HUES6 (cell line): ENCODE measurements at regions not wholly inside any gene's neighbourhood (a gene's known extent, or its start where the extent isn't known, plus 50 kb on each side); places are given as distances from the start of the nearest gene placed in this dataset.

ENCODE experiments used
- H3K27ac ChIP-seq: 2 replicates; pipeline ENCODE4 v1.7.0; 2013; ENCODE audit warnings: low read depth, mild to moderate bottlenecking, low read length, inconsistent platforms
- H3K27me3 ChIP-seq: 2 replicates; pipeline ENCODE4 v1.6.1; 2013; ENCODE audit warnings: low read length; ENCODE audit not compliant: control insufficient read depth, insufficient read depth
- H3K36me3 ChIP-seq: 2 replicates; pipeline ENCODE4 v1.6.1; 2013; ENCODE audit warnings: low read length; ENCODE audit not compliant: control insufficient read depth, insufficient read depth
- H3K4me1 ChIP-seq: 2 replicates; pipeline ENCODE4 v1.6.1; 2013; ENCODE audit warnings: low read length; ENCODE audit not compliant: control insufficient read depth, insufficient read depth
- H3K4me3 ChIP-seq: 2 replicates; pipeline ENCODE4 v1.5.1; 2013; ENCODE audit warnings: low read depth, low read length
- H3K9ac ChIP-seq: one replicate; pipeline ENCODE4 v1.6.1; 2013; ENCODE audit warnings: mild to moderate bottlenecking, low read length
- H3K9me3 ChIP-seq: 2 replicates; pipeline ENCODE4 v1.6.1; 2013; ENCODE audit warnings: low read depth, low read length; ENCODE audit not compliant: control insufficient read depth, insufficient read depth

- no peaks in the 10 kb centered on the region for H3K36me3 ChIP-seq
- no peaks in the 10 kb centered on the region for H3K27me3 ChIP-seq
- H3K27ac ChIP-seq, result no peak overlapping the region
- no peaks in the 10 kb centered on the region for H3K9me3 ChIP-seq
- no peak overlapping the region for H3K9ac ChIP-seq
- peaks cover 8% of the 10 kb centered on the region for H3K4me1 ChIP-seq
- no peak overlapping the region for H3K4me3 ChIP-seq
Measured at GRCh38 chr14:101122237-101123141, 219.0 kb upstream of the RTL1 start.

GRCh38 chr14:101123618-101124510 is 220.3 kb upstream of the RTL1 start:
- Histone ChIP-seq H3K4me3 (no peak overlapping the region), H3K4me1 (peaks cover 8% of the 10 kb centered on the region), H3K9me3 (no peaks in the 10 kb centered on the region), H3K27ac (no peak overlapping the region), H3K36me3 (no peaks in the 10 kb centered on the region), H3K27me3 (no peaks in the 10 kb centered on the region), H3K9ac (no peak overlapping the region)

- H3K4me1 ChIP-seq, result peaks cover 6% of the 10 kb centered on the region
- no peaks in the 10 kb centered on the region for H3K27me3 ChIP-seq
- H3K27ac ChIP-seq, result no peak overlapping the region
- no peaks in the 10 kb centered on the region for H3K36me3 ChIP-seq
- H3K4me3 ChIP-seq, result no peak overlapping the region
- H3K9ac ChIP-seq, result no peak overlapping the region
- no peaks in the 10 kb centered on the region for H3K9me3 ChIP-seq
Measured at GRCh38 chr14:101124815-101125214, 221.3 kb upstream of the RTL1 start.

GRCh38 chr14:101125313-101125712 is 221.8 kb upstream of the RTL1 start:
- no peaks in the 10 kb centered on the region for H3K9me3 ChIP-seq
- H3K27ac ChIP-seq, result no peak overlapping the region
- no peak overlapping the region for H3K4me3 ChIP-seq
- H3K4me1 ChIP-seq, result 0 out of 2 replicates have a peak, but pooled peaks cover 1% of the 10 kb centered on the region
- no peak overlapping the region for H3K9ac ChIP-seq
- H3K27me3 ChIP-seq, result no peaks in the 10 kb centered on the region
- no peaks in the 10 kb centered on the region for H3K36me3 ChIP-seq

GRCh38 chr14:101125719-101126651 is 222.5 kb upstream of the RTL1 start:
- no peaks in the 10 kb centered on the region for H3K27me3 ChIP-seq
- H3K4me1 ChIP-seq, result no peaks in the 10 kb centered on the region
- H3K9ac ChIP-seq, result no peak overlapping the region
- no peak overlapping the region for H3K4me3 ChIP-seq
- no peak overlapping the region for H3K27ac ChIP-seq
- no peaks in the 10 kb centered on the region for H3K9me3 ChIP-seq
- no peaks in the 10 kb centered on the region for H3K36me3 ChIP-seq

GRCh38 chr14:101126731-101127130 is 223.2 kb upstream of the RTL1 start:
- Histone ChIP-seq H3K9ac (no peak overlapping the region), H3K36me3 (no peaks in the 10 kb centered on the region), H3K27me3 (no peaks in the 10 kb centered on the region), H3K4me3 (no peak overlapping the region), H3K27ac (no peak overlapping the region), H3K9me3 (no peaks in the 10 kb centered on the region), H3K4me1 (no peaks in the 10 kb centered on the region)

- Histone ChIP-seq H3K27ac (no peak overlapping the region), H3K9ac (no peak overlapping the region), H3K27me3 (no peaks in the 10 kb centered on the region), H3K9me3 (no peaks in the 10 kb centered on the region), H3K4me3 (no peak overlapping the region), H3K4me1 (no peaks in the 10 kb centered on the region), H3K36me3 (no peaks in the 10 kb centered on the region)
Measured at GRCh38 chr14:101127224-101127623, 223.7 kb upstream of the RTL1 start.

- H3K27me3 ChIP-seq, result no peaks in the 10 kb centered on the region
- no peak overlapping the region for H3K27ac ChIP-seq
- no peak overlapping the region for H3K9ac ChIP-seq
- no peaks in the 10 kb centered on the region for H3K36me3 ChIP-seq
- H3K4me1 ChIP-seq, result no peaks in the 10 kb centered on the region
- no peaks in the 10 kb centered on the region for H3K9me3 ChIP-seq
- no peak overlapping the region for H3K4me3 ChIP-seq
Measured at GRCh38 chr14:101128478-101129321, 225.2 kb upstream of the RTL1 start.

- Histone ChIP-seq H3K9me3 (no peaks in the 10 kb centered on the region), H3K4me3 (no peak overlapping the region), H3K27me3 (no peaks in the 10 kb centered on the region), H3K4me1 (no peaks in the 10 kb centered on the region), H3K36me3 (no peaks in the 10 kb centered on the region), H3K9ac (no peak overlapping the region), H3K27ac (no peak overlapping the region)
Measured at GRCh38 chr14:101129521-101130167, 226.1 kb upstream of the RTL1 start.
